ENCODE measurements at regions not wholly inside any gene's neighbourhood (a gene's known extent, or its start where the extent isn't known, plus 50 kb on each side); places are given as distances from the start of the nearest gene placed in this dataset.
"Not testable (repeated sequence)": the region's sequence is repeated elsewhere in the genome, so short reads cannot be mapped to it uniquely, and the experiment has no call there.

DNA sequence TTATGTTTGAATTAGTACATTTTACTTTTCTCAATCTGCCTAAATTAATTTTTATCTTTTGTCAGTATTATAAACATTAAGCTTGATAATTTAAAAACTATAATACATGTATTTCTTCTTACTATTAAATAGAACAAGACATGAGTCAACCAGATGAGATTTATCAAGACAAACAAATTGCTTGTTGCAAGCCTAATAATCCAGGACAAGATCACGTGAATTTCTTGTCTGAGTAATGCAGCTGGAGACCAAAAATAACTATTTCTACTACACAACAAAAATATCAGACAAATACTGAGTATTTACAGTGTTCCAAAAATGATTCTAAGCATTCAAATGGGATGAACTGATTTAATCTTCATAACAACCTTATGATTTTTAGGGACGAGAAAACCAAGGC is 339.1 kb upstream of the PRR16 start:
- no peak for DNase-seq (ENCODE audit: extremely low spot score, unreplicated experiment)
- no peak overlapping the region for H3K27ac Mint-ChIP-seq (ENCODE audit: unreplicated experiment)
- no peaks in the 10 kb centered on the region for H3K4me1 Mint-ChIP-seq (ENCODE audit: unreplicated experiment)
- H3K4me3 Mint-ChIP-seq (ENCODE audit: unreplicated experiment): no peak overlapping the region
- TF ChIP-seq, protein P1, sequence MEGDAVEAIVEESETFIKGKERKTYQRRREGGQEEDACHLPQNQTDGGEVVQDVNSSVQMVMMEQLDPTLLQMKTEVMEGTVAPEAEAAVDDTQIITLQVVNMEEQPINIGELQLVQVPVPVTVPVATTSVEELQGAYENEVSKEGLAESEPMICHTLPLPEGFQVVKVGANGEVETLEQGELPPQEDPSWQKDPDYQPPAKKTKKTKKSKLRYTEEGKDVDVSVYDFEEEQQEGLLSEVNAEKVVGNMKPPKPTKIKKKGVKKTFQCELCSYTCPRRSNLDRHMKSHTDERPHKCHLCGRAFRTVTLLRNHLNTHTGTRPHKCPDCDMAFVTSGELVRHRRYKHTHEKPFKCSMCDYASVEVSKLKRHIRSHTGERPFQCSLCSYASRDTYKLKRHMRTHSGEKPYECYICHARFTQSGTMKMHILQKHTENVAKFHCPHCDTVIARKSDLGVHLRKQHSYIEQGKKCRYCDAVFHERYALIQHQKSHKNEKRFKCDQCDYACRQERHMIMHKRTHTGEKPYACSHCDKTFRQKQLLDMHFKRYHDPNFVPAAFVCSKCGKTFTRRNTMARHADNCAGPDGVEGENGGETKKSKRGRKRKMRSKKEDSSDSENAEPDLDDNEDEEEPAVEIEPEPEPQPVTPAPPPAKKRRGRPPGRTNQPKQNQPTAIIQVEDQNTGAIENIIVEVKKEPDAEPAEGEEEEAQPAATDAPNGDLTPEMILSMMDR (IDR thresholded peaks at IDR 0.05): no peak
- no peaks in the 10 kb centered on the region for H3K9me3 Mint-ChIP-seq (ENCODE audit: unreplicated experiment)
- H3K27me3 Mint-ChIP-seq (ENCODE audit: unreplicated experiment): peaks cover 28% of the 10 kb centered on the region
- no peaks in the 10 kb centered on the region for H3K36me3 Mint-ChIP-seq (ENCODE audit: unreplicated experiment)

DNA sequence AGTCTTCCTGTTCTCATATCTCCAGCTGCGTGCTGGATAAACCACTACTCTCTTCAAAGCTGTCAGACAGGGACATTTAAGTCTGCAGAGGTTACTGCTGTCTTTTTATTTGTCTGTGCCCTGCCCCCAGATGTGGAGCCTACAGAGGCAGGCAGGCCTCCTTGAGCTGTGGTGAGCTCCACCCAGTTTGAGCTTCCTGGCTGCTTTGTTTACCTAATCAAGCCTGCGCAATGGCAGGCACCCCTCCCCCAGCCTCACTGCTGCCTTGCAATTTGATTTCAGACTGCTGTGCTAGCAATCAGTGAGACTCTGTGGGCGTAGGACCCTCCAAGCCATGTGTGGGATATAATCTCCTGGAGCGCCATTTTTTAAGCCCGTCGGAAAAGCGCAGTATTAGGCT is 331.8 kb upstream of the PRR16 start:
- not testable (repeated sequence) for H3K4me1 Mint-ChIP-seq (ENCODE audit: unreplicated experiment); H3K9me3 Mint-ChIP-seq (ENCODE audit: unreplicated experiment); H3K27ac Mint-ChIP-seq (ENCODE audit: unreplicated experiment); H3K27me3 Mint-ChIP-seq (ENCODE audit: unreplicated experiment); H3K36me3 Mint-ChIP-seq (ENCODE audit: unreplicated experiment); H3K4me3 Mint-ChIP-seq (ENCODE audit: unreplicated experiment); DNase-seq (ENCODE audit: extremely low spot score, unreplicated experiment)

DNA sequence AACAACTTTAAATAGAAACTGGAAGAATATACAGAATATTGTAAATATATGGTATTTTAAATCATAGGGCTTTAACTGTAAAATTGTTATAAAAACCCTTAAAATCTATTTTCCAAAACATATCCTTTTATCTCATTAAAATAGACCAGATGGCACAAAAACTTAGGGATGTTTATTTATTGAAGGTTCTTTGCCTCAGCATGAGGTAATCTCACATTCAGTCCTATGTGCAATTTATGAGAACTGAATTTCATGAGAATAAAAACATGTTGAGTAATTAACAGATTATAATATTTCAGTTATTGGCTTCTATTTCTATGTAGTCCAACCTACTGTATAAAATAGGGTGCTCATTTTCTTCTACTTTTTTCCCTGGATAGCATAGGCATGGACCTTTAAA is 329.2 kb upstream of the PRR16 start:
- peaks cover 5% of the 10 kb centered on the region for H3K9me3 Mint-ChIP-seq (ENCODE audit: unreplicated experiment)
- no peaks in the 10 kb centered on the region for H3K36me3 Mint-ChIP-seq (ENCODE audit: unreplicated experiment)
- DNase-seq (ENCODE audit: extremely low spot score, unreplicated experiment): no peak

DNA sequence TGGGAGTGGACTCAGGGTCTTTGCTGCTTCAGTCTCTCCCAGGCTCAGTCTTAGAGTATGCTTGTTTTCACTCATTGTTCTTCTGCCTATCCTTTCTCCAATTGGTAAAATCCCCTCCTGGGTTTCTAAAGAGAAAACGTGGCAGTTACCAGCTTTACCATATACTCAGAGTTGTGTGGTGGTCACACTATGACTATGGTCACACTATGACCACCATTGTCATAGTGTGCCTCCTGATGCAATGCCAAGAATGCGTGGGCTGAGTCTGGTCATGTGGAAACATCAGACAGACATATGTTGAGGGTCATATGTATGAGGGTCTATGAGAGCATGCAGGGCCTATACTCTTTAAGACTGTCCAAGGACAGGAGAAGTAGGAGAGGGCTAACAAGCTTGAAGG is 326.5 kb upstream of the PRR16 start:
- TF ChIP-seq, protein P1 (IDR thresholded peaks at IDR 0.05): no peak
- no peak overlapping the region for H3K4me3 Mint-ChIP-seq (ENCODE audit: unreplicated experiment)
- H3K4me1 Mint-ChIP-seq (ENCODE audit: unreplicated experiment): peaks cover 3% of the 10 kb centered on the region
- no peaks in the 10 kb centered on the region for H3K9me3 Mint-ChIP-seq (ENCODE audit: unreplicated experiment)
- no peak for DNase-seq (ENCODE audit: extremely low spot score, unreplicated experiment)
- H3K27me3 Mint-ChIP-seq (ENCODE audit: unreplicated experiment): peaks cover 6% of the 10 kb centered on the region
- no peaks in the 10 kb centered on the region for H3K36me3 Mint-ChIP-seq (ENCODE audit: unreplicated experiment)
- no peak overlapping the region for H3K27ac Mint-ChIP-seq (ENCODE audit: unreplicated experiment)

More for the DNA sequence above, 329.2 kb upstream of the PRR16 start:
- Mint-ChIP-seq H3K27me3 (ENCODE audit: unreplicated experiment) (peaks cover 3% of the 10 kb centered on the region), H3K27ac (ENCODE audit: unreplicated experiment) (no peak overlapping the region), H3K4me1 (ENCODE audit: unreplicated experiment) (peaks cover 3% of the 10 kb centered on the region), H3K4me3 (ENCODE audit: unreplicated experiment) (no peak overlapping the region)
- TF ChIP-seq, protein P1 (IDR thresholded peaks at IDR 0.05): no peak

DNA sequence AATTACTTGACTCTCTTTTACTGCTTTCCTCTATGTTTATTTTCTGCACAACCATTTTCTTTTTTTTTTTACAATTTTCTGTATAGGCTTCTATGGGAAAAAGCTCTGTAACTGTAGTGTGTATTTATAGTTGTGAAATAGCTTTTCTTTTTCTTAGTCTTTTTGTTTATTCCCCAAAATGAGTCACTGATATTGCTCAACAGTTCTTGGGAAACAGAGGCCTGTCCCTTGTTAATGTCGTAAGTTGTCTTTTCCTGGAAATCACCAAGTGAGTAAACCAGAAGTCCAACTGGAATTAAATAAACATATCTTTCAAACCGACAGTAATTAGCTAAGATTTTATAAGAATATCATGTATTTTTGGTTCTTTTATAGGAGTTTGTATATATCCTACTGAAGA is 325.1 kb upstream of the PRR16 start:
- TF ChIP-seq, protein P1 (IDR thresholded peaks at IDR 0.05): no peak
- no peak for DNase-seq (ENCODE audit: extremely low spot score, unreplicated experiment)

GRCh38 chr5:120140501-120140900 is 323.6 kb upstream of the PRR16 start:
- TF ChIP-seq, protein P1 (IDR thresholded peaks at IDR 0.05): no peak
- Mint-ChIP-seq H3K4me3 (ENCODE audit: unreplicated experiment) (no peak overlapping the region), H3K27me3 (ENCODE audit: unreplicated experiment) (peaks cover 10% of the 10 kb centered on the region), H3K9me3 (ENCODE audit: unreplicated experiment) (no peaks in the 10 kb centered on the region), H3K27ac (ENCODE audit: unreplicated experiment) (no peak overlapping the region), H3K4me1 (ENCODE audit: unreplicated experiment) (peaks cover 3% of the 10 kb centered on the region), H3K36me3 (ENCODE audit: unreplicated experiment) (no peaks in the 10 kb centered on the region)
- DNase-seq (ENCODE audit: extremely low spot score, unreplicated experiment): no peak

More for the DNA sequence above, 325.1 kb upstream of the PRR16 start:
- peaks cover 3% of the 10 kb centered on the region for H3K4me1 Mint-ChIP-seq (ENCODE audit: unreplicated experiment)
- peaks cover 10% of the 10 kb centered on the region for H3K27me3 Mint-ChIP-seq (ENCODE audit: unreplicated experiment)
- H3K9me3 Mint-ChIP-seq (ENCODE audit: unreplicated experiment): no peaks in the 10 kb centered on the region
- no peaks in the 10 kb centered on the region for H3K36me3 Mint-ChIP-seq (ENCODE audit: unreplicated experiment)
- no peak overlapping the region for H3K4me3 Mint-ChIP-seq (ENCODE audit: unreplicated experiment)
- peak overlapping the region; percentile 63 for H3K27ac Mint-ChIP-seq (ENCODE audit: unreplicated experiment)

Measured in osteocyte (in vitro differentiated cells).